CD14-positive monocyte (primary cell): ENCODE measurements at regions not wholly inside any gene's neighbourhood (a gene's known extent, or its start where the extent isn't known, plus 50 kb on each side); places are given as distances from the start of the nearest gene placed in this dataset.

ENCODE experiments used
- DNase-seq, 3 donors: peaks; one replicate each; pipeline ENCODE4 v3.0.0-alpha.2; 2011 to 2022
- H2AFZ ChIP-seq: 2 replicates; pipeline ENCODE4 v1.6.0; 2012; ENCODE audit warnings: mild to moderate bottlenecking, low read depth, low read length, inconsistent platforms; ENCODE audit not compliant: insufficient read depth, poor library complexity, severe bottlenecking
- H3K27ac ChIP-seq, 2 donors: 1 replicate in 1 of 2; 2 replicates in 1 of 2; pipeline ENCODE4 v1.5.1; 2012 to 2013; ENCODE audit warnings: low read length in 2 of 2, control low read depth in 1 of 2, inconsistent platforms in 1 of 2, low read depth in 1 of 2, mild to moderate bottlenecking in 1 of 2
- H3K27me3 ChIP-seq, 2 donors: one replicate each; pipeline versions ENCODE4 v1.6.0 to v1.6.1; 2011 to 2013; ENCODE audit warnings: low read length in 2 of 2; ENCODE audit not compliant: control insufficient read depth in 2 of 2, insufficient read depth in 2 of 2
- H3K36me3 ChIP-seq, 2 donors: replicated peaks in 1 of 2; 1 replicate in 1 of 2; 2 replicates in 1 of 2; pipeline versions ENCODE4 v1.5.1 to v1.6.1; 2012 to 2013; ENCODE audit warnings: low read length in 2 of 2, control low read depth in 1 of 2, inconsistent platforms in 1 of 2, mild to moderate bottlenecking in 1 of 2; ENCODE audit not compliant: insufficient read depth in 2 of 2, control insufficient read depth in 1 of 2
- H3K4me1 ChIP-seq, 2 donors: 1 replicate in 1 of 2; 2 replicates in 1 of 2; pipeline versions ENCODE4 v1.5.1 to v1.6.1; 2012 to 2013; ENCODE audit warnings: low read length in 2 of 2, control low read depth in 1 of 2, inconsistent platforms in 1 of 2, mild to moderate bottlenecking in 1 of 2, moderate library complexity in 1 of 2; ENCODE audit not compliant: insufficient read depth in 2 of 2, control insufficient read depth in 1 of 2
- H3K4me2 ChIP-seq: replicated peaks from 2 replicates; pipeline ENCODE3; 2012; ENCODE audit warnings: low read length, moderate library complexity, mild to moderate bottlenecking; ENCODE audit not compliant: poor library complexity, severe bottlenecking; ENCODE audit errors: extremely low read depth
- H3K4me3 ChIP-seq, 3 experiments: fragments of 200-600 bp in 1 of 3; sonication (generic) in 1 of 3; replicated peaks in 1 of 3; 1 replicate in 2 of 3; 2 replicates in 1 of 3; pipeline ENCODE4 v1.5.1; 2011 to 2013; ENCODE audit warnings: low read length in 3 of 3, mild to moderate bottlenecking in 3 of 3, control low read depth in 2 of 3, low read depth in 2 of 3, inconsistent platforms in 1 of 3, moderate library complexity in 1 of 3
- H3K79me2 ChIP-seq: 2 replicates; pipeline ENCODE4 v1.6.0; 2012; ENCODE audit warnings: mild to moderate bottlenecking, control low read depth, inconsistent platforms, low read length, moderate library complexity; ENCODE audit not compliant: insufficient read depth
- H3K9ac ChIP-seq: 2 replicates; pipeline ENCODE4 v1.6.0; 2017; ENCODE audit warnings: low read length, mild to moderate bottlenecking; ENCODE audit not compliant: insufficient read depth, poor library complexity, severe bottlenecking
- H3K9me3 ChIP-seq, 2 donors: replicated peaks in 1 of 2; 1 replicate in 1 of 2; 2 replicates in 1 of 2; pipeline versions ENCODE4 v1.5.1 to v1.6.1; 2012 to 2013; ENCODE audit warnings: low read length in 2 of 2, control low read depth in 1 of 2; ENCODE audit not compliant: control insufficient read depth in 1 of 2, insufficient read depth in 1 of 2
- H4K20me1 ChIP-seq: 2 replicates; pipeline ENCODE4 v1.6.0; 2012; ENCODE audit warnings: mild to moderate bottlenecking, low read length, control low read depth, moderate library complexity; ENCODE audit not compliant: insufficient read depth
- H3K27ac Mint-ChIP-seq, 7 donors: one replicate each; pipeline ENCODE4 v1.8.0; 2020; ENCODE audit warnings: mild to moderate bottlenecking in 7 of 7, mixed read lengths in 7 of 7, moderate library complexity in 6 of 7, inconsistent platforms in 2 of 7
- H3K27me3 Mint-ChIP-seq, 3 donors: one replicate each; pipeline ENCODE4 v1.8.0; 2021 to 2022; ENCODE audit warnings: low read depth in 3 of 3, mild to moderate bottlenecking in 3 of 3, mixed read lengths in 3 of 3, moderate library complexity in 3 of 3, inconsistent platforms in 1 of 3
- H3K36me3 Mint-ChIP-seq, 2 donors: one replicate each; pipeline ENCODE4 v1.8.0; 2020; ENCODE audit warnings: mixed read lengths in 2 of 2, inconsistent platforms in 1 of 2, mild to moderate bottlenecking in 1 of 2
- H3K4me1 Mint-ChIP-seq: one replicate; pipeline ENCODE4 v1.8.0; 2020; ENCODE audit warnings: mild to moderate bottlenecking, mixed read lengths
- H3K4me3 Mint-ChIP-seq, 2 donors: one replicate each; pipeline ENCODE4 v1.8.0; 2020; ENCODE audit warnings: mild to moderate bottlenecking in 2 of 2, mixed read lengths in 2 of 2, moderate library complexity in 1 of 2
- H3K9me3 Mint-ChIP-seq, 7 donors: one replicate each; pipeline ENCODE4 v1.8.0; 2020 to 2022; ENCODE audit warnings: mixed read lengths in 7 of 7, mild to moderate bottlenecking in 6 of 7, moderate library complexity in 6 of 7, inconsistent platforms in 2 of 7
- CTCF ChIP-seq: fragments of 200-600 bp; IDR thresholded peaks from one replicate; pipeline ENCODE4 v1.8.0; 2022; ENCODE audit warnings: antibody characterized with exemption, mild to moderate bottlenecking
- WGBS: methylation state at CpG from one replicate; pipeline ENCODE4 v1.1.5; 2013; ENCODE audit warnings: missing lambda C conversion rate; ENCODE audit not compliant: insufficient coverage; 5-methylcytosine and 5-hydroxymethylcytosine counted together
- intact Hi-C, 2 donors: fragments of 100-400 bp; cut with micrococcal nuclease; formaldehyde crosslinking; loops; one replicate each; pipeline versions ENCODE4 v1.15.0 to v1.15.1; 2023

DNA sequence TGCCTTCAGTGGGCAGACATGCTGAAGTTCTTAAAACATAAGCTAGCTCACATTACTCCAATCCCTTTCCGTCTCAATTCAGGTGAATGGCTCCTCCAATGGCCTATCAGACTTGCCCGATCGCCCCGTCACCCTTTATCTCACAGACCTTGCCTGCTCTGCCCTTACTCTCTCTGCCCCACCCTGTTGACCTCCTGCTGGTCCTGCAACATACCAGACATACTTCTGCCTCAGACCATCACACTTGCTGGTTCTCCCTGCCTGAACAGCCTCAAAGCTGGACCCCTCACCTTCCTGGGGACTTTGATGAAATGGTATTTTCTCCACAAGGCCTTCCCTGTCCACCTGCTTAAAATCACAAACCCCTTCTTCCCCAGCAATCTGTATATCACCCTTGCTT is 340.1 kb upstream of the NR3C2 start:
- H3K79me2 ChIP-seq, result no peaks in the 10 kb centered on the region
- no peak overlapping the region for H3K27ac Mint-ChIP-seq
- no peak for DNase-seq
- no peaks in the 10 kb centered on the region for H3K36me3 ChIP-seq
- H3K9me3 ChIP-seq, result peaks cover 3% of the 10 kb centered on the region in 2 donors
- H2AFZ ChIP-seq, result no peak overlapping the region
- no peak overlapping the region for H3K4me3 ChIP-seq
- no peaks in the 10 kb centered on the region for H3K27me3 ChIP-seq
- no peaks in the 10 kb centered on the region for H3K4me1 ChIP-seq
- no peak for TF ChIP-seq CTCF
- H3K4me2 ChIP-seq, result no peak overlapping the region
- no peaks in the 10 kb centered on the region for H3K4me1 Mint-ChIP-seq
- H3K27me3 Mint-ChIP-seq, result peaks cover 0 to 2% (median 1%) of the 10 kb centered on the region in 3 donors
- H3K9ac ChIP-seq, result no peak overlapping the region
- H4K20me1 ChIP-seq, result no peaks in the 10 kb centered on the region
- H3K4me3 Mint-ChIP-seq, result no peak overlapping the region
- no peak overlapping the region for H3K27ac ChIP-seq
- intact Hi-C loops, result no loop called here
- WGBS, result 98% methylated on average over 4 of the region's 4 CpGs
- peaks cover 2 to 9% (median 5%) of the 10 kb centered on the region in 7 donors for H3K9me3 Mint-ChIP-seq
- no peaks in the 10 kb centered on the region for H3K36me3 Mint-ChIP-seq

GRCh38 chr4:148780426-148781005 is 338.3 kb upstream of the NR3C2 start:
- peaks cover 3% of the 10 kb centered on the region in 2 donors for H3K9me3 ChIP-seq
- H3K4me3 Mint-ChIP-seq, result no peak overlapping the region
- no peaks in the 10 kb centered on the region for H3K79me2 ChIP-seq
- H3K36me3 Mint-ChIP-seq, result no peaks in the 10 kb centered on the region
- DNase-seq, result no peak
- H3K27me3 Mint-ChIP-seq, result peaks cover 0 to 2% (median 1%) of the 10 kb centered on the region in 3 donors
- intact Hi-C loops, result no loop called here
- H3K4me2 ChIP-seq, result no peak overlapping the region
- H3K9ac ChIP-seq, result no peak overlapping the region
- no peak for TF ChIP-seq CTCF
- H3K27ac Mint-ChIP-seq, result peak overlapping the region in 1 of 7 donors; percentile 59
- H4K20me1 ChIP-seq, result no peaks in the 10 kb centered on the region
- peaks cover 2 to 8% (median 4%) of the 10 kb centered on the region in 7 donors for H3K9me3 Mint-ChIP-seq
- H3K4me1 ChIP-seq, result no peaks in the 10 kb centered on the region
- no peak overlapping the region for H3K27ac ChIP-seq
- no peaks in the 10 kb centered on the region for H3K27me3 ChIP-seq
- H2AFZ ChIP-seq, result no peak overlapping the region
- H3K4me3 ChIP-seq, result no peak overlapping the region
- no peaks in the 10 kb centered on the region for H3K36me3 ChIP-seq
- H3K4me1 Mint-ChIP-seq, result no peaks in the 10 kb centered on the region
- WGBS, result no CpG with 5 or more reads among the region's 3 CpGs
